HG02588 (cell line): ENCODE measurements at regions not wholly inside any gene's neighbourhood (a gene's known extent, or its start where the extent isn't known, plus 50 kb on each side); places are given as distances from the start of the nearest gene placed in this dataset.
"Not testable (repeated sequence)": the region's sequence is repeated elsewhere in the genome, so short reads cannot be mapped to it uniquely, and the experiment has no call there.

Source experiments
- ATAC-seq: cut with Tn5 transposase; IDR thresholded peaks from one replicate; pipeline ENCODE4 v1.9.1; 2021; ENCODE audit warnings: mild to moderate bottlenecking, moderate library complexity; ENCODE audit not compliant: unreplicated experiment

DNA sequence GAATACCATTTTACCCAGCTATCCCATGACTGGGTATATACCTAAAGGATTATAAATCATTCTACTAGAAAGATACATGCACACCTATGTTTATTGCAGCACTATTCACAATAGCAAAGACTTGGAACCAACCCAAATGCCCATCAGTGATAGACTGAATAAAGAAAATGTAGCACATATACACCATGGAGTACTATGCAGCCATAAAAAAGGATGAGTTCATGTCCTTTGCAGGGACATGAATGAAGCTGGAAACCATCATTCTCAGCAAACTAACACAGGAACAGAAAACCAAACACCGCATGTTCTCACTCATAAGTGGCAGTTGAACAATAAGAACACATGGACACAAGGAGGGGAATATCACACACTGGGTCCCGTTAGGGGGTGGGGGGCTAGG, 191.9 kb upstream of the POU5F2 start:
- ATAC-seq, result not testable (repeated sequence)

DNA sequence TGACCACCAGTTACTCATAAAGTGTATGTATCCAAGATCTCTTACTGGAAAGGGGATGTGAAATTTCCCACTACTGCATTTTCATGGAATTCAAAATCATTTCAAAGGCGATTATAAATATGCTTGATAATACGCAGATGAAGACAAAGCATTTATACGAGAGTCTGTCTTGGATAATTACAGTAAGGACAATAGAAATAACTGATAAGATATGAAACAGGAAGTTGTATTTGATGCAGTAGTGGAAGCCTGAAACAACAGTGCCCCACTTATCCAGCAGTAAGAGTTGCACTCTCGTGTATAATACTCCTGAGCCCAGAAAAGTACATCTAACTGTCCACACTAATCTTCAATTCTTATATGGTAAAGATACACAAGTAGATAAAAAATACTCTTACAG, 188.7 kb upstream of the POU5F2 start:
- ATAC-seq, result no peak

DNA sequence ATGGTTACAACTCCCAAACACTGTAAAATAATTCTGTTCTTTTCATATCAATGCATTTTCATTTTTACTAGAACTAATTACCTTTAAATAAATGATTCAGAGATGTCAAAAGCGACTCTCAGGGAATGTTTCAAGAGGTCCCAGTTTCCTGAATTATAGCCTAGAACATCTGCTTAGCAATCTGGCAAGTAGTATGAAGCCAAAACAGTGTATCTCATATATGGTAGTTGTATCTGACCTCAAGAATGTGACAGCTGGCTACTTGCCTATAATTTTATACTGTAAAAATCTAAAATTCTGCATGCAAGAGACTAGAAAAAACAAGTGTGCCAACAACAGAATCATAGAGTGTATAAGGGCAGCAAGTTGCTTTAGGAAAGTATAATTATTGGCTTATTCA, 187.7 kb upstream of the POU5F2 start:
- no peak for ATAC-seq

DNA sequence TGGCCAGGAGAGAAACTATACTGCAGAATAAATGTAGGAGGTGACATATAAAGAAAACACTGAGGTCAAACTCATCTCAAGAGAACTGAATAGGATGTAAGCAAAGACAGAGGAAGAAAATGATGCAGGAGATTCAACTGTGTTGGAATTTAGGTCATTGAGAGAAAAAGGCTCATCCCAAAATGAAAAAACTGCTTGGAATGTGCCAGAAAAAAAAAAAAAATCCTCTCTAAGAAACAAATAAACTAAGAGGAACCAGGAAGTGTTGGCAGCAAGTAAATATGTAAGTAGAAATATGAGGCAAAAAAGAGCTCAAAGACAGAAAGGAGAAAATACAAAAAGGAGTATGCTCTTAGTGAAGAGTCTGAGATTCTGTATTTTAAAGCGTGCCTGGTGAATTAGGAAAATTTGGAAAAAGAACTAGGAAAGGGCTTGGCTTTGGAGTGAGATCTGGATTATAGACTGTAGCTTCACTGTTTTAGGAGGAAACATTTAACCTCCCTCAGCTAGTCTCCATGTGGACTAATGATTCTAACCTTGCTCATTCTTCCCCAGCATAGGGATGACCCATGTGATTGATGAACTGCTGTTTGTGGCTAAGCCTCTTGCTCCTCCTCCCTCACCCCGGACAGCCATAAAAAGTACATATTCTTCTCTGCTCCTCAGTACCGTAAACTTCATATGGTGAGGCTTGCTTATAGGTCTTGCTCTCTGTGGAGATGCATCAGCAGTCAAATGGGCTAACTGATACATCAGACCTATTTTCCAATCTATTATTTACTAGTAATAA, 185.6 kb upstream of the POU5F2 start:
- ATAC-seq, result no peak

DNA sequence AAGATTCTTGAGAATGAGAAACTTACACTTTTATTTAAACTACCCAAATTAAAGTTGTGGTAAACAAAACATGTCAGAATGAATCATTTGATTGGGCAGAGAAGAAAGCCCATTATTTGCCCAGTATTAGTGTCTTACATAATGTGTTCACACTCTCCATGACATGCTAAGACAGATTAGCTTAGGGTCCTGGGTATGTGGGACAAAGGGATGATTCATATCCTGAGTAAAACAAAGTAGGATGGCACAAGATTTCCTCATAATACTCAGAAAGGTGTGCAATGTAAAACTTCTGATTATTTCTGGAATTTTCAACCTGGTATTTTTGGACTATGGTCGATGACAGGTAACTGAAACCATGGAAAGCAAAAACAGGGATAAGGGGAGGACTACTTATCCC, 183.9 kb upstream of the POU5F2 start:
- no peak for ATAC-seq

DNA sequence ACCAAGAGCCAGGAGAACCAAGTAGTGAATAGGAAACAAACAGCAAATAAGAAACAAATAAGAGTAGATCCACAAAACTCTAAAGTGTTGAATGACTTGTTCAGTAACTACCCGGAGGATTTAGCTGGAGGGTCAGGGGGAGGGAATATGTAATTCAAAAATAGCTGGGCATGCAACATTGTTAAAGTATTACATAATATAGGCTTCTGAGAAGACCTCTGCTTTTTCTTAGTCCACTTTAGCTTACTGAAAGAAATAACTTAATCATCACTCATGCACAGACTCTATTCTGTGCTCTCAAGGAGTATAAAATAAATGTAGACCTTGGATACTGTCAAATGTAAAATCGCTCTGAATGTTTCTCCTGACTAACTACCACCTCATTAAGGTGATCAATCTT, 183.2 kb upstream of the POU5F2 start:
- no peak for ATAC-seq

DNA sequence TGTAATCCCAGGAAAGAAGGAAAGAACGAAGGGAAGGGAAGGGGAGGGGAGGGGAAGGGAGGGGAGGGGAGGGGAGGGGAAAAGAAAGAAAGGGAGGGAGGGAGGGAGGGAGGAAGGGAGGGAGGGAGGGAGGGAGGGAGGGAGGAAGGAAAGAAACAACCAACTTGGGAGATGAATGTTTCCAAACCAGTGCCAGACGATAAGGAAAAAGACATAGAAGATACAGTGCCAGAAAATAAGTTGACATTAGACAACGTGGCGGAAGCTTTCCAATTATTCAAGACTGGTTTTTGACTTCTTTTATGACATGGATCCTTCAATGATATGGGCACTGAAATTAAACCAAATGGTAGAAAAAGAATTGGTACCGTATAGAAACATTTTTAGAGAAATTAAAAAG, 181.2 kb upstream of the POU5F2 start:
- ATAC-seq, result no peak

DNA sequence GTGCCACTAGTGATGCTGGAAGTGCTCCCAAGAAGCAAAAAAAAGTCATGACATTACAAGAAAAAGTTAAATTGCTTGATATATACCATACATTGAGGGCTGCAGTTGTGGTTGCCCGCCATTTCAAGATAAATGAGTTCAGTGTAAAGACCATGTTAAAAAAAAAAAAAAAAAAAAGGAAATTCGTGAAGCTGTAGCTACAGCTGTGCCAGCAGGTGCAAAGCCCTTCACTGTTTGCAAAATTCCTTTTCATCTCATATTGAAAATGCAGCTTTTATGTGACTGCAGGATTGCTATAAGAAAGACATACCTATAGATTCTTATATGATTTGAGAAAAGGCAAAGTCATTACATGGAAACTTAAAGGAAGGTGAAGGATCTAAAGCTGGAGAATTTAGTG, 179.6 kb upstream of the POU5F2 start:
- no peak for ATAC-seq

DNA sequence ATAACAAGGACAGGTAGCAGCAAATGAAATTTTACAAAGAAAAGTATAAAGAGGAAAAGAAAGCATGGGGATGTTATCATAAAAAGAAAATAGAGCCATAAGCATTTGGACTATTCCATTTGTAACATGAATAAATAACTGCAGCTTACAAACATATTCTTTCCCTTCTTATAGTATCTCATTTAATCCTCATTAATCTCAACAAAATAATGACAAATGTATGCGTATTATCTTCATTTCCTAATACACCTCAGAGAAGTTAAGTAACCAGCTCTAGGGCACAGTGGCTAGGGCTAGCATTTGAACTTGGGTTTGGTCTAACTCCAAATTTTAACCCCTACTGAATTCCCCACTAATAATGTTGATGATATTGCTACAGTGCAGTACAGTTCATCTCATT, 175.5 kb upstream of the POU5F2 start:
- ATAC-seq, result no peak

DNA sequence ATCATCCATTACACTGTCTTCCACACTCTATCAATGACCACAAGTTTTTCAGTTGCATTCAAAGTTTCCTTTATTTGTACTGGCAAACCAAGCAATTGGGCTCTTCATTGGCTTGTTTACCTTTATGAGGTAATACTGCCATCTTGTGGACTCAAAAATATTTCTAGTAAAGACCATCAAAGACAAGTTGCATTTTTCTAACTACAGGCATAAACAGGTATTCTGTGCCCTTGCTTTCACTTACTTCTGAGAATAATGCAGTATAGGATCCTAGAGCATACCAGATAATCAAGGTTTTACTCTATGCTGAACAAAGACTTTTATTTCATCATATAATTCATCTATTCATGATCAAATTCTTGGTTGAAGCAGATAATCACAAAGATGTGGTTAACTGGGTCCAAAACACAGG, 173.7 kb upstream of the POU5F2 start:
- no peak for ATAC-seq

DNA sequence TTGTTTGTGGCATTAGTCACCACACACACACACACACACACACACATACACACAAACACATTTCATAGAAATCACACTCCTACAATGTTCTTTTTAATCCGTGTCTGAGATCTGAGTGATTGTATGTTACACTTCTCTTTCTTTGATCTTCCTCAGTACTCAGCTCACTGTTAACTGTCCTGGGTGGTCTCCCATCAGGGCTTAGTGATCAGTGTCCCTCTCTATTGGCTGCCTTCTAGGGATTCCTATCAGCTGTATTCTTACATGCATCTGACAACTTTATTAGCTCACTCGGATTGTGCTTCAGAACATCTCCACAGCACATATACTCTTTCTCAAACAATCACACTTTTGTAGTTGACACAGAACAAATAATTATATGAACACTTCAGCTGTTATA, 170.2 kb upstream of the POU5F2 start:
- ATAC-seq, result no peak

DNA sequence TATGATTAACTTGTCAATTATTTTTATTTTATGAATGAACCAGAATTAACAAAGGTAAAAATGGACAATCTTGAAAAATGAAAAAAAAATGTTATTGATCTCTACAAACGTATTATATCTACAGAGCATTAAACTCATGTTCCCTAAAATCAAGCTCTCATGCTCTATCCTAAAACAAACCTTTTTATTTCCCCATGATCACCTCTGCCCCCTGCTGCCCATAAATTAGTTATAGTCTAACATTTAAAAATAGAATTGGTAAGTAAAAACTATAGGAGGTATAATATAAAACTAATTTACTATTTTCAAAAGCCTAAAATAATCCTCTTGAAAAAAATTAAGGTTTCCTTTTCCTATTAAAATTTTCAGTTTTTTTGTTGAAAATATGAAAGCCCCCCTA, 168.0 kb upstream of the POU5F2 start:
- no peak for ATAC-seq

DNA sequence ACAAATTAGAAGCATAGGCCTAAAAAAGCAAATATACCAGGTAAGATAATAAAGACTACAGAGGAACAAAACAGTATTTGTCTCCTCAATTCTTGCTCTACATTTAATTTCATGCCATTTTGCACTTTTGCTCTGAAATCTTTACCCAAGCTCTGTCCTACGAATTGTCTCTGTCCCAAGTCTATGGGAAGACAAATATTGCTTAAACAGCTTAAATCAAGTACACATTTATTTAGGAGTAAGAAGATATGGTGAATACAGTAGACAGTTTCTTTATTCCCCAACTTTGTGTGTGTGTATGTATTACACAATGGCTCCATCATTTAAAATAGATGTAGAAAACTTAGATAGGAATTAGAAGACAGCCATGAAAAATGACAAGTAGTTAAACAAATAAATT, 163.5 kb upstream of the POU5F2 start:
- ATAC-seq, result no peak

DNA sequence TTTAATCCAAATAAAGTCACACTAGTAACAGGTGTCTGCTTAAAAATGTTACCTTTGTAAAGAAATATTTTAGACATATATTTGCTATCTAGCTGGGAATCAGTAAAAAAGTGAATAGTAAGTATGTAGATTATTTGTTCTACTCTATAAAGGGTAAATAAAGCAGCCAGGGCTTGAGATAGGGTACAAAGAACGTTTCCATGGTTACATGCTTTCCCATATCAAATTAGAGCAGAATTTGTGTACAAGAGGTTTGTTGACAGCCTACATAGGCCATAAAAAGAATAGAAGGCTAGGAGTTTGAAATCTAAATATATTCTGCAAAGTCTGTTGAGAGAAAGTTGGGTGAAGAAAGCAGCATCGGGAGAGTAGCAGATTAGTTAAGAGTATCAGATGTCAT, 160.9 kb upstream of the POU5F2 start:
- ATAC-seq, result no peak

DNA sequence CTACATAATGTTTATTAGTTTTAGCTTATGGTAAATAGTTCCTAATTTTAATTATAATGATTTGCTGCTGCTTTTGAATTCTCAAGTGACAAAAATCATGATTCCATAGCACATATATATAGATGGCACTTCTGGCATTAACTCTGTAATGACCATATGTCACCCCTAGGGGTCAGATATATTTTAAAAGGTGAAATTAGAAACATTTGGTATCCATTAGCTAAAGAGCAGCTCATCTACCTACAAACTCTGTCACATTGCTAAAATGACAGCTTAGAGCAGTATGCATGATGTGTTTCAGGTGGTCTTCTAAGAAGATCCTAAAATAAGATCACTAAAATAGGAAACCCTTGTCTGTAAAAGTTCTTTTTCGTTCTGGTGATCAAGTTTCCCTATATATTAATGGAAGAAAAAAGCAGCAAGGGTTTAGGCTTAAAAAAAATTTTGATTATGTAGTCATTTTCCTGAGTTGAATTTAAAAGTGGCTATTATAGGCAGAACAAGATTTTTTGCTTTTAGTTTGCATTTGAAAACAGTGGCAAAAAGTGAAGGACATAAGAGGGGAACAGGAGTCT, 157.7 kb upstream of the POU5F2 start:
- ATAC-seq, result no peak

DNA sequence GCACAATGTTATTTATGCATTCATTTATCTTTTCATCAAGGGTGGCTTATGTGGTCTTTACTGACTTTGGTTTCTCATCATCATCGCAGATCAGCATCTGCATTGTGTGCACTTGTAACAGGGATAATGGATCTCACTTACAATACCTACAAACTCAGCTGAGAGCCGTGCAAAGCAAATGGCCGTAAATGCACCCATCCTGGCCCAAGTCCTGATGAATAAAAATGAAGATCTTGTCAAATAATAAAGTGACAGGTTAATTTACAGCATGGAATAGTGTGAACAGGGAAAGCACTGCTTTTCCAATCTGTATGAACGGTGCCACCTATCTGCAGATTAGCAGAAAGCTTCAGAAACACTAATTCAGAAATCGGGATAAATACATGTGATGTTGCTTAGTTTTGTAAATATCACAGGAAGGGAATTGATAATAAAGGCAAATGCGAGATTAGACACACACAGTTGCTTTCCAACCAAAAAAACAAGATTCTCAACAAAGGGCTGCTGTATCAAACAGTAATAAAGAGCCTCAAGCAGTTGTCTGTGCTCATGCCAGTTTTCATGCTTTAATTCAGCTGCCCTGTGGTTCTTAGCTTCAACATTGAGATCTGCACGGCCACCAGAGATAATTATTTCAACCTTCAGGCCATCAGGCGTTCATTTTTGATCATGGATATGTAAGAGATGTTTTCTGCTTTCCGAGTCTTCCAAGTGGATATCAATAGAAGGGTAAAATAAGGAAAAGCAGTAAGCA, 153.4 kb upstream of the POU5F2 start:
- no peak for ATAC-seq

DNA sequence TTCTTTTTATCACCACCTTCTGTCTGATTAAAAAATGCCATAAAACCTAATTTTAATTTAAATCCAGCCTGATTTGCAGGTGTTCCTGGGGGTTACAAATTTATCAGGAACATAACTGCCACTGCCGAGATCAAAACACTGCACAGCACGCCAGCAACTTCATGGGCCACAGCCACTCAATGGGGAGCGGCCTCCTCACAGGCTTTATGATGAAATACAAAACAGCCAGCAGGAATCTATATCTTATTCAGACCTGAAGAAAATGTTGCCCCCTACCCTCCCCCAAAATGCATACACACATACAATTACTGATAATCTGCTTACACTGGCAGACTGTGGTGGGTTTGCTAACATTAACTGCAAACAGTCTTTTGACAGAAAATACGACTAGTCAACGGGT, 151.7 kb upstream of the POU5F2 start:
- no peak for ATAC-seq

DNA sequence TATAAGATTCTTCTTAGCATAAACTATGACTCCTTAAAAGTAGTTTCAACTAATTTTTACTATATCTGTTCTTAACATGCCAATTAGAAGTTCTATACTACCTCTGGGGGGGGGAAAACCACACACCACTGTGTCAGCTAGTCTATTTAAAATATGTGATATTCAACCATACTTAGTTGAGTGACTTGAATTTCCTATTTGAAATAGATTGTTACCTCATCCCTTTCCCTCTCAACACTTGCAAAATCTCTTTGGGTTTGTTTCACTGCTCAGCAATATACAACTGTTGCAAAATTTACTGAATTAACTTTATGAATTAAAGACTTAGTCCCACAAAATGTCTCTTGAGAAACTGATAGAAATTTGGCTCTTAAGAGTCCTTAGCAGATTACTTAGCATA, 151.1 kb upstream of the POU5F2 start:
- no peak for ATAC-seq

DNA sequence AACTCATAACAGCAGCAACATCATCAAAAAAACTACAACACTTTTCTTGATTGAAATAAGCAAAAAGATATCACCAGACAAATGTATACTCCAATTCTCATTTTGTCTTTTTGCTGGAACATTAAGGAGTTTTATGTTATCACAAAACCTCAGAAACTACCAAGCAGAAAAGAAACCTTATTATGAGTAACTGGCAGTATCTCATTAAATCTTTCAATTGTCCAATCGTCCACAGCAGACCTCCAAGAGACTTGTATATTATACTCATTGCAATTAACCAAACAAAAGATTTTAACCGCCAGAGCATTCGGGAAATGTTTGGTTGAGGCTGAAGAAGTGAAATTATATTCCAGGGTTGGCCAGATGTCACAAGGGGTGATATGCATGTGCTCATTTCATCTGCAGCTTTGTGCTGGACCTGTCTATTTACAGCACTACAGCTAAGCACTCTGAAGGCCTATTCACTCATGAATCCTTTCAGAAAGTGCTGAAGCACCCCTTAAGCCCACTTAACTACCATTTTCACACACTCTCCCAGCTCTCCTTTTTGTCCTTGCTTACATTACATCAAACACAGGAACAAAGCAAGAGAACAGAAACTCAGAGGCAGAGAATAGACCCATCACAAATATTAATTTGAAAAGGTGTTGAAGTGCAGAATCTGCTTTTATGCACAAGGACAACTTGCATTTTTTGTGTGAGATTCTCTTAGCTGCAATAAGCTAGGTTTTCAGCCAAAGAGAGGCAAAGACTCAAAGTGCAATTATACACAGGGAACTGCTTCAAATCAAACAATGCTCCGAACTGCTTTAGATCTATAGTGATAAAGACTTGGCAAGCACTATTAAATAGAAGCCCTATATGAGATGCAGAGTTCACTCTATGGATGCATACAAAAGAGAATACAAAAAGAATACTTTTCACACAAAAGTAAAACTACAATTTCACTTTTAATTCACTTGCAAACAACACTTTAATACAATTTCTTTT, 150.4 kb upstream of the POU5F2 start:
- no peak for ATAC-seq

DNA sequence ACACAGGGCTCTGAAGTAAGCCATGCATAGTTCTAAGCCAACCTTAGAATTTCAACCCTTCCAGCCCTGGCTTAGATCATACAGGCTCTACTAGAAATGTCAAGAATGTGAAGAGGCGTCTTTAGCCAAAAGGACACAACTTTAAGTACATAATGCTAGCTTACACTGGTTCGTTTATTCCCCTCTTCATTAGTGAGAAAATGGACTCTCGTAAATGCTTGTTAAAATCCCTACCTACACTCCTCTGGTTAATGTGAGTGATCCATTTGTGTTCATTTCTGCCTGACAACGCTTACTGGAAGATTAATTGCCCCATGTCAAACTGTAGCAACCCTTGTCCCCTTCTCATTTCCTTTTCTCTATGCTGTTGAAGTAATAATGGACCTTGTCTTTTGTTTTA, 149.3 kb upstream of the POU5F2 start:
- no peak for ATAC-seq

DNA sequence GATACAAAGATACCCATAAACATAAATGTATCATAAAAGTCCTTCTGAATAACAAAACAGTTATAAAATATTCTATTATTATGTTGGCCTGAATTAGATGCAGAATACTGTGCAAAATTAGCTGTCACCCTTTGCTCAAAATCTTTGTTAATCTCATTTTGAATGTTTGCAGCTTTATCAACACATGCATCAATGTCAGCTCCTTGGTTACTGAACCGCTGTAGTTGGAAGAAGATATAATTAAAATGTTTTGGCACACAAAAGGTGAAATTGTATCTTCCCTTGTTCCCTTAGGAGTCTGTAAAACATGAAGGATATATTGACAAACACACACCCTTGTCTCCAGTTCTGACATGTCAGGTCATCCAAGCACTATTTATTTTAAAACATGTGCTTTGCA, 146.3 kb upstream of the POU5F2 start:
- ATAC-seq, result no peak
